ENCODE measurements at regions not wholly inside any gene's neighbourhood (a gene's known extent, or its start where the extent isn't known, plus 50 kb on each side); places are given as distances from the start of the nearest gene placed in this dataset.

DNA sequence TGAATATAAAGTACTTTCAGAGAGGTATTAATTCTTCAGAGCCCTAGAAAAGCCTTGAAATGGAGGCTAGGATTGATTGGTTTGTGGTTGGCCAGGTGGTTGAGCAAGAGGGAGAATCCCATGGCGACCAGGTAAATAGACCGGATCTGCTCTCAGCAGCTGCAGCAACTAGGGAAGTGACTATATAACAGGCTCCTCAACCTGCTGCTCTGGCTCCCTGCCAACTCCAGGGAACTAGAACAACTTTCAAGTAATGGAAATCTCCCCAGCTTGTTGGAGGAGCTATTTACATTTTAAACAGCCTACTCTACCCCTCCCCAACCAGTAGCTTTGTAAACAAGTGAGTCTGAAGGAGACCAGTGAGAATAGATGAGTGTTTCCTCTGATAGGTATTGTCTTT, 121.8 kb upstream of the CADM2 start:
- TF ChIP-seq, protein P1, sequence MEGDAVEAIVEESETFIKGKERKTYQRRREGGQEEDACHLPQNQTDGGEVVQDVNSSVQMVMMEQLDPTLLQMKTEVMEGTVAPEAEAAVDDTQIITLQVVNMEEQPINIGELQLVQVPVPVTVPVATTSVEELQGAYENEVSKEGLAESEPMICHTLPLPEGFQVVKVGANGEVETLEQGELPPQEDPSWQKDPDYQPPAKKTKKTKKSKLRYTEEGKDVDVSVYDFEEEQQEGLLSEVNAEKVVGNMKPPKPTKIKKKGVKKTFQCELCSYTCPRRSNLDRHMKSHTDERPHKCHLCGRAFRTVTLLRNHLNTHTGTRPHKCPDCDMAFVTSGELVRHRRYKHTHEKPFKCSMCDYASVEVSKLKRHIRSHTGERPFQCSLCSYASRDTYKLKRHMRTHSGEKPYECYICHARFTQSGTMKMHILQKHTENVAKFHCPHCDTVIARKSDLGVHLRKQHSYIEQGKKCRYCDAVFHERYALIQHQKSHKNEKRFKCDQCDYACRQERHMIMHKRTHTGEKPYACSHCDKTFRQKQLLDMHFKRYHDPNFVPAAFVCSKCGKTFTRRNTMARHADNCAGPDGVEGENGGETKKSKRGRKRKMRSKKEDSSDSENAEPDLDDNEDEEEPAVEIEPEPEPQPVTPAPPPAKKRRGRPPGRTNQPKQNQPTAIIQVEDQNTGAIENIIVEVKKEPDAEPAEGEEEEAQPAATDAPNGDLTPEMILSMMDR (IDR thresholded peaks at IDR 0.05 in 2 of 3, conservative IDR thresholded peaks at IDR 0.05 in 1 of 3; ENCODE audit: insufficient read depth in 2 of 3, low read depth in 1 of 3, low read length in 3 of 3) = no peak
- TF ChIP-seq, protein P2, sequence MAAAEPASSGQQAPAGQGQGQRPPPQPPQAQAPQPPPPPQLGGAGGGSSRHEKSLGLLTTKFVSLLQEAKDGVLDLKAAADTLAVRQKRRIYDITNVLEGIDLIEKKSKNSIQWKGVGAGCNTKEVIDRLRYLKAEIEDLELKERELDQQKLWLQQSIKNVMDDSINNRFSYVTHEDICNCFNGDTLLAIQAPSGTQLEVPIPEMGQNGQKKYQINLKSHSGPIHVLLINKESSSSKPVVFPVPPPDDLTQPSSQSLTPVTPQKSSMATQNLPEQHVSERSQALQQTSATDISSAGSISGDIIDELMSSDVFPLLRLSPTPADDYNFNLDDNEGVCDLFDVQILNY (CRISPR knock-in tag; IDR thresholded peaks at IDR 0.05) = no peak
- TF ChIP-seq TEAD1 (CRISPR knock-in tag; IDR thresholded peaks at IDR 0.05) = no peak
